Renal cortex interstitium (tissue), 11 donors: ENCODE measurements at regions not wholly inside any gene's neighbourhood (a gene's known extent, or its start where the extent isn't known, plus 50 kb on each side); places are given as distances from the start of the nearest gene placed in this dataset.
"Not testable (repeated sequence)": the region's sequence is repeated elsewhere in the genome, so short reads cannot be mapped to it uniquely, and the experiment has no call there.

Experiments
- DNase-seq, 11 donors: peaks; one replicate each; pipeline ENCODE4 v3.0.0-alpha.2; 2013; ENCODE audit warnings: low read depth in 9 of 11, low spot score in 4 of 11; ENCODE audit errors: extremely low read depth in 1 of 11

GRCh38 chr16:52128361-52128760, 418.6 kb downstream of the TOX3 start:
- no peak for DNase-seq

GRCh38 chr16:52123842-52124241, 423.1 kb downstream of the TOX3 start:
- DNase-seq: no peak

GRCh38 chr16:52123061-52123839, 423.7 kb downstream of the TOX3 start:
- no peak for DNase-seq

GRCh38 chr16:52117171-52117570, 429.8 kb downstream of the TOX3 start:
- no peak for DNase-seq

GRCh38 chr16:52114379-52114778, 432.6 kb downstream of the TOX3 start:
- DNase-seq: peak in 1 of 11 donors; percentile 1

GRCh38 chr16:52113533-52114183, 433.3 kb downstream of the TOX3 start:
- no peak for DNase-seq

GRCh38 chr16:52104993-52105392, 441.9 kb downstream of the TOX3 start:
- DNase-seq: not testable (repeated sequence)

- DNase-seq: no peak
Observed at GRCh38 chr16:52103791-52104190, 443.2 kb downstream of the TOX3 start.

GRCh38 chr16:52101246-52101645, 445.7 kb downstream of the TOX3 start:
- DNase-seq: no peak

- no peak for DNase-seq
Observed at GRCh38 chr16:52099382-52099781, 447.6 kb downstream of the TOX3 start.

GRCh38 chr16:52095471-52095870, 451.5 kb downstream of the TOX3 start:
- peak in 4 of 11 donors; percentile 16 to 38 (median 20) for DNase-seq

GRCh38 chr16:52092126-52092525, 454.8 kb downstream of the TOX3 start:
- DNase-seq: peak in 2 of 11 donors; percentile 15 to 43

GRCh38 chr16:52090080-52090479, 456.9 kb downstream of the TOX3 start:
- DNase-seq: no peak

- DNase-seq: no peak
Observed at GRCh38 chr16:52089476-52089875, 457.5 kb downstream of the TOX3 start.

- DNase-seq: no peak
Observed at GRCh38 chr16:52086901-52087300, 460.0 kb downstream of the TOX3 start.

GRCh38 chr16:52078716-52079655, 468.0 kb downstream of the TOX3 start:
- no peak for DNase-seq

- DNase-seq: no peak
Observed at GRCh38 chr16:52077607-52078006, 469.3 kb downstream of the TOX3 start.

- no peak for DNase-seq
Observed at GRCh38 chr16:52076801-52077201, 470.1 kb downstream of the TOX3 start.

GRCh38 chr16:52076332-52076731, 470.6 kb downstream of the TOX3 start:
- DNase-seq: no peak

GRCh38 chr16:52074133-52074532, 472.8 kb downstream of the TOX3 start:
- no peak for DNase-seq
